Embryonic facial prominence (tissue), 1 donor: ENCODE measurements at regions not wholly inside any gene's neighbourhood (a gene's known extent, or its start where the extent isn't known, plus 50 kb on each side); places are given as distances from the start of the nearest gene placed in this dataset.

Experiments
- DNase-seq: peaks from one replicate; pipeline ENCODE4 v3.0.0-alpha.2; 2016; ENCODE audit errors: extremely low spot score

DNA sequence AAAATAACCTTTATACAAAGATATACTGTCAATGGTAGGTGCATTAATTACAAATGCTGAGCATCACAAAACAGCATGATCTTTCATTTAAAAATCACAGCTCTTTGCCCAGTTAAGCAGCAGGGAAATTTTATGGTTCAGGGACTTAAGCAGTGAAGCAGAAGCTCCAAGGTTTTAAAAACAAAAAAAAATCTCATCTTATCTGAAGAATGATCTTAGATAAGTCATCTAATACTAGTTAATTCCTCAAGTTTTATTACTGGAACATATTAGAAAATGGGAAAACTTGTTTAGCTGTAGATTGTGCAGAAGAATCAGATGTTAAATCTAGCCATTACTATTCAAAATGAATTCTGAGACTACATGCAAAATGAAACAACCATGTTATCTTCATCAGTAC lies 289.9 kb downstream of the GASK1B start:
- no peak for DNase-seq

DNA sequence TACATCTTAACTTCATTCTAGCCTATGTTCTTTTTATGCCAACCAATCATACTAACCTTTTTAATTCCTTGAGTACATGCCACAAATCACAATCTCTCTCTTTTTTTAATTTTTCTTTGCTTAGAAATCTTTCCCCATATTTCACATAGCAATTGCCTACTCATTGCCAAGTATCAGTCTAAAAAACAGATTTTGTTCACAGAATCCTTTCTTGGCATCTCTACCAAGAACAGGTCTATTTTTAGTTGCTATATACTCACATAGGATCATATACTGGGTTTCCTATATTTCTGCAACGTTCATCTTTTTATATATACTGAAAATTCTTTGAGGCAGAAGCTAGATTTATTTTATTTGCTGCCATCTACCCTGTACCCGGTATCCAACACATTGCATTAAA lies 292.1 kb downstream of the GASK1B start:
- no peak for DNase-seq

DNA sequence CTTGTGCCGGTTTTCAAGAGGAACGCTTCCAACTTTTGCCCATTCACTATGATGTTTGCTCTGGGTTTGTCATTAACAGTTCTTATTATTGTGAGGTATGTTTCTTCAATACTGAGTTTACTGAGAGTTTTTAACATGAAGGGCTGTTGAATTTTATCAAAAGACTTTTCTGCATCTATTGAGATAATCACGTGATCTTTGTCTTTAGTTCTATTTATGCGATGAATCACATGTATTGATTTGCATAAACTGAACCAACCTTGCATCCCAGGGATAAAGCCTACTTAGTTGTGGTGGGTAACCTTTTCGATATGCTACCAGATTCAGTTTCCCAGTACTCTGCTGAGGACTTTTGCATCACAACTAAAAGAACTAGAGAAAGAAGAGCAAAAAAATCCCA lies 318.0 kb downstream of the GASK1B start:
- no peak for DNase-seq

DNA sequence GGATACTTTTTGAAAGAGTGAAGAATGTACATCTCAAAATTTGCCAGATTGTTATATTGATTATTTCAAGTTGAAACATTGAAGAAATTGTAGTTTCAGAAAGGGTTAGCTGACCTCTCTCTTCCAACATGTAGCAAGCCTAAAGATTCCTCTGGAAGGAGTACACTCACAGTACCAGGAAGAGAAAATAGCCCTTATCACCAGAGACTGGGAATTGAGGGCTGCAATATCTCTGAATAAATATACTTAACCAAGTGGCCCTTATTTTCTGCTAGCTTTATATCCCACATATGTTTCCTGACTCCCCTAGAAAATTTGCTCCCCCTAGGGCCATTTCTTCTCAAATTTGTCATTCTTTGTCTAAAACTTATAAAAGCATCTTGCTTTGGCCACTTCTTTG lies 332.2 kb downstream of the GASK1B start:
- DNase-seq, result no peak

DNA sequence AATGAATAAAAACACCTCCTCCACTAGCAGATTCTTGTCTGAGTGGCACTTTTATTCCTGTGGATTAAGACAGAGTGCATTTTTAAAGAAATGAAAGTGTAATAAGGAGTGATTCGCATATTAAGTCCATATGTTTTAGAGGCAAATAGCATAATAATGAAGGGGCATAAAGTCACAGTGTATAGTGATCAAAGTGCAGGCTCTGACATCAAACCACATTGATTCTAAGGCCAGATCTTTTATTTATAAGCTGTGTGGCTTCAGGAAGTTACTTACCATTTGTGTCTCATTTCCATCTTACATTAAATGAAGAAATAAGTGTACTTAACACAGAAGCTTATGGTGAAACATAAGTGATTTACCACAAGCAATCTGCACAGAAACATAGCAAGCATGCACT lies 332.8 kb downstream of the GASK1B start:
- no peak for DNase-seq

DNA sequence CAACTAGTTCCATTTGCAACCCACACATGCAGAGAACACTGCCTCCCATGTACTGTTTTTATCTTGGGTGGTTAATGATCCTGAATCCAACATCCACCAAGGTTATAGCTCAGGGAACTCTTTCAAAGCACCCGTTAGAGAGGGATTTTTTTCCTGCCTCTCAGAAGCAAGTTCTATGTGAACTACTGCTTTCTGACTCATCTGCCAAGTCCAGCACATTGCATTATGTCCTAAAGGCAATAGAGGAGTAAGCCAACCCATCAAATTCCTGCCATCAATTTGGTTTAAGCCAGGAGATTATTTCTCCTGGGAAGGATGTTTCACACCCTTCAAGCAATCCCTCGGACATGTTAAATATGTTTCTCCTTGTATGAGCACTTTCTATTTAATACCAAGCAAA lies 334.5 kb downstream of the GASK1B start:
- DNase-seq, result no peak

DNA sequence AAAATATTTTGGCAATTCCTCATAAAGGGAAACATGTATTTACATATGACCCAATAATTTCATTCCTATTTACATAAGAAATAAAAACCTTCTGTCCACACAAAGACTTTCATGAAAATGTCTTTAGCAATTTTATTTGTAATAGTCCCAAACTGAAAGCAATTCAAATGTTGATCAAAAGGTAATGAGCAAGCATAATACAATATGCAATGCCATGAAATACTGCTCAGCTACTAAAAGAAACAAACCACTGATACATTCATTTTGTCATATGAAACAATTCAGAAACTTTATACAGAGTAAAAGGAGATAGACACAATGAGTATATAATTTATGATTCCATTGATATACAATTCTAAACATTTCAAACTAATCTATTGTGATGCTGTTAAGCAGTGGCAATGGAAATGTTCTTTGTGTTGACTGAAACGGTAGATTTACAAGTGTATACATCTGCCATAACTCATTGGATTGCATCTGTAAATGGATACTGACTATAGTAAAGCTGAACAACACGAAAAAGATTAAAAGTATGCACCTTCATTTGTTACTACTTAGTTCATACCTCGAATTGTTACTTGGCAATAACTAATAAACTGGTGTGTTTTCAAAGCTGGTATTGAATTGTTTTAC lies 335.6 kb downstream of the GASK1B start:
- no peak for DNase-seq

DNA sequence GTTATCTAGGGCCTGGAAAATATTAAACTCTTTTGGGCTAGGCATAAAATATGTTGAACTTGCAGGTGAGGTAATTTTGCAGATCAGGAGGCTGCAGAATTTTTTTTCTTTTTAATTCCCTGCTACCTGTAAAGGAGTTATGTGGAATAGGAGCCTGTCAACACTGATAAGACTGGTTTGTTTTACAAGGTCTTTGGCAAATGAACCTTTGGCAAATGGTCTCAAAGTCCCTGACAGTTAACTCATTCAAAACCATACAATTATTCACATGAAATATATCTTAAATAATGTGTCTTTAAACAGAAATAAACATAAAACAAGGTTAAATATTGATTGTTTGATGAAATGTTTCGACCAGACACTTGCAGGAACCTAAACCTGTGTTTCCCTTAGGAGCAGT lies 340.2 kb downstream of the GASK1B start:
- DNase-seq, result no peak

DNA sequence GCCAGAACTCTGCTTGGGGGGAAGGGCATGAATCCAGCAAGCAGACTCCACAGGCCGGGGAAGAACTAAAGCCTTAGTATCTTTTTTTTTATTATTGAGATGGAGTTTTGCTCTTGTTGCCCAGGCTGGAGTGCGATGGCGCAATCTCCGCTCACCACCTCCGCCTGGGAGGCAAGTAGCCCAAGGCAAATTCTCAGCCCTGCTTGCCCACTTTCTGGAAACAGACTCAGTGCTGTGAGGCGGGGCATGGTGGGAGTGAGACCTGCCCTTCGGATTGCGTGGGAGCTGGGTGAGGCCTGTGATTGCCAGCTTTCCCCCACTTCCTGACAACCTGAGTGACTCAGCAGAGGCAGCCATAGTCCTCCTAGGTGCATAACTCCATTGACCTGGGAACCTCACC lies 348.8 kb downstream of the GASK1B start:
- DNase-seq, result no peak

DNA sequence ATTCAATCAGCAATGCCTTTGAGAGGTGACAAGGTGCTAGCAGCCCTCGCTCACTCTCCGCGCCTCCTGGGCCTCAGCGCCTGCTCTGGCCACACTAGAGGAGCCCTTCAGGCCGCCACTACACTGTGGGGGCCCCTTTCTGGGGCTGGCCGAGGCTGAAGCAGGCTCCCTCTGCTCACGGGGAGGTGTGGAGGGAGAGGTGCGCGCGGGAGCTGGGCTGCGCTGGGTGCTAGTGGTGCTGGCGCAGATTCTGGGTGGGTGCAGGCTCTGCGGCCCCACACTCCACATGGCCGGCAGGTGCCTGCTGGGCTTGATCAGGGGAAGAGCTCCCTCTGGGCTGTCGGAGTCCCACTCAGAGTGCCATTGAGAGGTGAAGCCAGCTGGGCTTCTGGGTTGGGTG lies 351.0 kb downstream of the GASK1B start:
- DNase-seq, result no peak

DNA sequence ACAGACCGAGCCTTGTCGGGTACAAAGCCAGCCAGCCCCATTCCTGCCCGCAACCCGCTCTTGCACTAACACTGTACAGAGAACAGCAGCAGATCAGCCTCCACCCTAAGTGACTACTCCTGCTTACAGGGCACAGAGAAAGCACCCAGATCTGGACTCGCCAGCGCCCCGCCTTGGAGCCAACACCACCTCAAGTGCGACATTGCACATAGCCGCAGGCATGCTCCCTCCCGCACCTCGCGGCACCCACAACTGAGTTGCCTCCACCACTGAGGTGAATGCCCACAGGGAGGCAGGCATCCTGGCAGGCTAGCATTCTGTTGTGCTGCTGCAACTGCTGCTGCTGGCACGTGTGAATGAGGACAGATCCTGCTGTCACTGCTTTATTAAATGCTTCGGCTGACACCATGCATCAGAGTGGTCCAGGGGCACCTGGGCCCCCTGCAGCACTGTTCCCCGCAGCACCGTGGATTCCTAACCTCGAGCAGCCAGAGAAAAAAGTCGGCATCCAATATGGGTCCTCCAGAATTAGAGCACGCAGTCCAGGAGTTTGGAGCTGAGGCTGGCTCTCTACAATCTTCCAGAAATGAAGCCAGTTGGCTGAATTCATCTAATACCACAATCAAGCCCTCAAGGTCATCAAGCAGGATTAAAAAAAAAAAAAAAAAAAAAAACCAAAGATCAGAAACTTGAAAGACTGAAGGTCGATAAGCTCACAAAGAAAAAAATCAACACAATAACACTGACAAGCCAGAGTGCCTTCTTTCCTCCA lies 352.9 kb downstream of the GASK1B start:
- DNase-seq, result no peak

DNA sequence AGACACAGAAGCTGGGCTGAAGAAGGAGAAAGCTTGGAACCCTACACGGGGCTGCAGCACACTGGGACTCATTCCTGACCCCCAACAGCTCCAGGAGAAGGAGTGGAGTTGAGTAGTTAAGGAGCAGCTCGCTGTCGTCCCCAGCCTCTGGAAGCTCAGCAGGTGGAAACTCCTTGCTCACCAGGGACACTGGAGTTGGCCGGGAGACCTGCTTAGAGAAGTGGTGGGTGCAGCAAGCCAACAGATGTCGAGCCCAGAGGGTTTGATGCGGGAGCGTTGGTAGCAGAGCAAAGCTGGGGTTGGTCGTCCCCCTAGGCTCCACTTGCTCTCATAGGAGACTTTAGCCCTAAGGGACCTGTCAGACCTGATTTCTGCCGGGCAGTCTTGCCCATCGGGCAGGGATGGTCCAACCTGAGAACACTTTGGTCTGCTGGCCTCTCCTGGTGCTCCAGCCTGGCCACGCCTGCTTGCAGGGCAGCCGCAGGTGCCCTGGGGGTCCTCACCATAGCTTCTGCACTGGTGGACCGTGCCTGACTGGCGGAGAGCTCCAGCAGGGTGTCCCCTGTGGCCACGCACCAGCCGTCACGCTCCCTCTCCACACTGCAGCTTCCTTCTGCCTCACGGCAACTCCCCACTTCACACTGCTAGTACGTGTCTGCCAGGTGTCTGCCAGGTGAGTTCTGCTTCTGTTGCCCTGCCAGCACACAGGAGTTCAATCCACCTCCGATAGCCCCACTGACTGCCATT lies 353.7 kb downstream of the GASK1B start:
- DNase-seq, result no peak

DNA sequence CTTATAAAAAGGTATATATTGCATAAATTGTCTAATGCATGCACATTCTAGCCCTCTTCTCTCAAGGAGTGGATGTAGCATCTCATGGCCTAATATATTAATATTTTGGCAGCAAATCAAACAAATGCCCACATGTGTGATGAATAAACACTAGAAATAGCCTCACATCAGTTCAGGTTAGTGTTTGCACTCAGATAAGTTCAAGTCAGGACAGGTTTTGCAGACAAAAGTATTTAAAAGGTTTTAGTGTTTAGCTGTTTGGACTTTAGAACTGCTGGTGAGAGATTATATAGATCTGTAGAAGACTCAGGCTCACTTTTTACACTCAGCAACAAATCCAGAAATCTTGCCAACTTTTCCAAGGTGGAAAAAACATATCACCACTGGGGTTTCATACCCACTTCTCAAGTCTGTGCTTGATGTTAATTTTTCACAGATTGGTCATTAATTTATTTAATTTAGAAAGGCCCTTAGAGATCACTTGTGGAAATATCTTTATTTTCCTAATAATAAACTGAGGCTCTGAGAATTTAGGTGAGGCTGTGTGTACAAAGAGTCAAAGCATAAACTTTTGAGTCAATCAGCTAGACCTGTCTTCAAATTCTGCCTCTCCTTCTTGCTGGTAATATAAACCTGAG lies 362.6 kb downstream of the GASK1B start:
- no peak for DNase-seq

DNA sequence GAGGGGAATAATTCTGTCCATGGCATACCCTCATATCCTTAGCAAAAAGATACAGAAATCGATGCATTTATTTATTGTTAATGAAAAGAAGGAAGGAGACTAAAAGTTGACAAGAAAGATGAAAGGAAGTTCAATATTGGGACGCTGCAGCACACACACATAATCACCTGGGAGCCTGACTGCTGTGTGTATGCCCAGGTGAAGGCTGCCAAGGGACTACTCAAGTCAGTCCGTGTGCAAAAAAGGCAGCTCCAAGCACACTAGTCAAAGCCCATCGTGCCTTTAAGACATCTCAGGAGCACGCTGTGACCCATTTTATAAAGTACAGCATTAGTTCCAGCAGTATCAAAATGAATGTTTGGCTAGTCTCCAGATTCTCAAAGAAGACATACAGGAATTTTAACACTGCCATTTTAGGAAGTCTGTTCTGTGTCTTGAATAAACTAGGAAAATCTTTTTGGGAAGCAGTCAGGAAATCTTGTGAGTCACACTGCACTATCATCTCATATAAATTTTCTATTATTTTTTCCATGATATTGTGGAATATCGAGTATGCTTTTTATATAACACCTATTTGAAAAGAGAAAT lies 363.9 kb downstream of the GASK1B start:
- DNase-seq, result no peak

DNA sequence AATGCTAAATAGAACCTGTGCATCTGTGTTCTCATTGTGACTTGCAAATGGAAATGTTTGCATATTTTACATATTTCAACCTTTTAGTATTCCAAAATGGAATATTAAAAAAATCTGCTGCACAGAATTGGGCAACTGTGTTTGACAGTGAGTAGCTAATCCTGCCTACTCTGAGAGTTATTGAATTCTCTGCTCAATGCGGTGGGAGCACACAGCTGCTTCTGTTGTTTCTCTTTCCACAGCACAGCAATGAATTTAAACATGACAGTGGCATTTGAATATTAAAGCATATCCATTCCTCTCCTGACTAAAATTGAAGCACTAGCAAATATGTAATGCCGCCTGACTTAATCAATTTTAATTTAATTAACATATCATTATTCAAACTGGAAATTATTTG lies 366.6 kb downstream of the GASK1B start:
- DNase-seq, result no peak

DNA sequence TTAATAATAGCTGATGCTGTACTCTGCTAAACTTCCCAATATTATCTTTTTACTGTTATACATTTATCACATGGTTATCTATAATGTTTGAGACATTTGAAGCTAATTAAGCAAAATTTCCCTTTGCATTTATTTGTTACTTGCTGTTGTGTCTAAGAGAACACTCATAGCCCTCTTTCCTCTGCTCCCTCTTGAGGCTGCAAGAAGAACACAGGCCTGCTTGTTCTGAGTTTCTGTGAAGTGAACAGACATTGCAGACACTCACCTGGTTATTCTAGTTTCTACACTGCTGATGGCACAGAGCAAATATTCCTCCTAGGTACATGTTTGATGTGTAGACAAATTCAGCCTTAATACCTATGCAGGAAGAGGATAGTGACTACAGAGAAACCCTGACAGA lies 367.8 kb downstream of the GASK1B start:
- DNase-seq, result no peak

DNA sequence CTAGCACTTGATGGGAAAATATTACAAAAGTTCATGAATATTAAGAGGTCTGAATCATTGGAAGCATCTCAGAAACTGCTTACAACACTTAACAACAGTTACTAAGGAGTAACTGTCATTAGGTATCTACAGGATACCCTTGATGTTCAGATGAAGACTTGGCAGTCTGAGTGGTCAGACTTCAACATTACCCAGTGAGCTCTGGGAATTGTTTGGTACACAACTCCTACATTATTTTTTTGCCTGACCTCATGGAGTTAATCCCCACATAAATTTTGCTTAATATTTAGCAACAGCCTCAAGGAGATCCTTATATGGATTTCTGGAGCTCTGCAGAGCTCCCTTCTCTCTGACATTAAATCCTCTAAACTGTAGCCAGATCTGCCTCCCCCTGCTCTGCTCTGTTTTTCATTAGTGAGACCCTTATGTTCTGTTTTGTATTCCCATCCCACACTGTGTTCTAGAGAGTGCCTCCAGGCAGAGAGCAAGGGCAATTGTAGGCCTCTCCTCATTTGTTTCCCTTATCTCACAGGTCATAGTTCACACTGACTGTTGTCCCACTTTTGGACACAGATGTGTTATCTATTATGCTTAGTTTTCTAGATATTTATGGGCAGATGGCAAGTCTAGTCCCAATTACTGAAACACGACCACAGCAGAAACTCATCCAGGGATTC lies 368.8 kb downstream of the GASK1B start:
- DNase-seq, result peak; percentile 27

DNA sequence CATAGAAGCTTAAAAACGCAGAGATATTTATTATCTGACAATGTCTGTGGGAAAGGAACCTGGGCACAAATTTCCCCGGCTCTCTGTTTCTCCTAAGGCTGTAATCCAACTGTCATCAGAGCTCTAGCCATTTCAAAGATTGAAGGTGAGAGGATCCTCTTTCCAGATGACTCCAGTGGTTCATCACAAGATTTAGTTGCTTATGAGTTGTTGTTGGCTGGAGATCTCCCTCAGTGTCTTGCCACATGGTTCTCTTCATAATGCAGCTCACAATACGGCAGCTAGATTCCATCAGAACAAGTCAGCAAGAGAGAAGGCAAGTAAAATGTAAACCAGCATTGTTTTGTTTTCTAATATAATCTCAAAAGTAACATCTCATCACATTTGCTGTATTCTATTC lies 369.4 kb downstream of the GASK1B start:
- no peak for DNase-seq

DNA sequence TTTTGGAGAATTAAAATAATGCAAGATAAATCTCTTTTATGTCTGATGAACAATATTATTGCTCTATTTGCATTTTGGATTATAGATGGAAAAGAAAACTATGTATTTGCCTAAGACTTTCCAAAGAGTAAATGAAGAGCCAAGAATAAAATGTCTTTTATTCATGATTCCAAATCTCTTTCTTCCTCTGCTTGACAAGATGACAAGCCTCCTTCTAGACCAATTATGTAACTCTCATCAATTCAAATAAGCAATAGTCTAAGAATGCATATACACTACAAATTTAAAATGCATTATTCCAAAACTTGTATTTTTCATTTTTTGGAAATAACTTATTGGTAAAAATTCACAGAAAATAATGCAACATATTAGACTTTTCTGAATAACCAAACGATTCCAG lies 377.3 kb downstream of the GASK1B start:
- DNase-seq, result no peak

DNA sequence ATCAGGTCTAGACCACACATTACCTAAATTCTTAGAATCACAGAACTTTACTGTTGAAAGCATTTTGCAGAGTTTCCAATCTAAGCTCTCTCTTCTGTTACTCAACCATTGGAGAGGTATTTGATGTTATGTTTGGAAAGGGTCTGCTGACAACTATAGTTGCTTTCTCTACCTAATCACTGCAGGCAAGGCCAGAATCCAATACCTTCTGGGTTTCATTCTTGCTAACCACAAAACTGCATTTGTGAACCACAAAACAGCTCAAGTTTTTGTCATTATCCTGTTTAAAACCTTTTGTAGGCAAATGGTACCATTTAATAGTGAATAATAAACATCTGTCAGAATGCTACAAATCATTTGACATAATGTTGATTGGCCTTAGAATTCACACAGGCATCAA lies 380.1 kb downstream of the GASK1B start:
- no peak for DNase-seq

DNA sequence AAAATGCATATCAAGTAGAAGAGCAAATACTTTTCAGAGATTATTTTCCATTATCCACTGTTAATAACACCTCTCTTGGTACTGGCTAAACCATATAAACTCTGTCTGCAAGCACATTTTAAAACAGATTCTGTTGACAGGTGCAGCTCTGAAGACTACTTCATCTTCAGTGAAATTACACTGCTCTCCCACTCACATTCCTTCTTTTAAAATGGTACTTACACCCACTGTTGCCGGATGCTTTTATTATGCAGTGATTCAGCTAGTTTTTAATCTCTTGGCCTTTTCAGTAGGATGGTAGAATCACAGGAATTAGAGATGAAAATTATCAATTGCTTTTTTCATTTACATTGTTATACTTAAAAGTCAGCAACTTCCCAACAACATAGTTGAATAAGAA lies 381.6 kb downstream of the GASK1B start:
- DNase-seq, result no peak

DNA sequence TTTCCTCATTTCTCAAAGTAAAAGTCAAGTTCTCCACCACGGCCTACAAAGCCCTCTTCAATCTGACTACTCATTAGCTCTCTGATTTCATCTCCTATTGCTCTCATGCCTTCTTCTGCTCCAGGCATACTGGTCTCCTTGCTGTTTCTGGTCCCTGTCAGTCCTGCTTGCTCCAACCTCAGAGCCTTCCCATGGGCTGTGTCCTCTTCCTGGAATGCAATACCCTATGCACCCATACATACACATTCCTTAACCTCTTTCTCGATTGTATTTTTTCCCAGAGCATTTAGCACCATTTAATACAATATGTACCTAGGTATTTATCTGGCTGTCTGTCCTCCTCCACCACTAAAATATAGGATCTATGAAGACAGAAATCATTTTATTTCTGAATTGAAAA lies 385.2 kb downstream of the GASK1B start:
- no peak for DNase-seq
